Osteocyte (in vitro differentiated cells): ENCODE measurements at regions not wholly inside any gene's neighbourhood (a gene's known extent, or its start where the extent isn't known, plus 50 kb on each side); places are given as distances from the start of the nearest gene placed in this dataset.
"Not testable (repeated sequence)": the region's sequence is repeated elsewhere in the genome, so short reads cannot be mapped to it uniquely, and the experiment has no call there.

Source experiments
- DNase-seq: peaks from one replicate; pipeline ENCODE4 v3.0.0; 2021; ENCODE audit warnings: mixed read lengths; ENCODE audit not compliant: unreplicated experiment; ENCODE audit errors: extremely low spot score
- H3K27ac Mint-ChIP-seq: one replicate; pipeline ENCODE4 v1.8.0; 2021; ENCODE audit warnings: mild to moderate bottlenecking, mixed read lengths; ENCODE audit not compliant: unreplicated experiment
- H3K27me3 Mint-ChIP-seq: one replicate; pipeline ENCODE4 v1.8.0; 2021; ENCODE audit warnings: mixed read lengths; ENCODE audit not compliant: unreplicated experiment
- H3K36me3 Mint-ChIP-seq: one replicate; pipeline ENCODE4 v1.8.0; 2021; ENCODE audit warnings: mixed read lengths; ENCODE audit not compliant: unreplicated experiment
- H3K4me1 Mint-ChIP-seq: one replicate; pipeline ENCODE4 v1.8.0; 2021; ENCODE audit warnings: mixed read lengths; ENCODE audit not compliant: unreplicated experiment
- H3K4me3 Mint-ChIP-seq: one replicate; pipeline ENCODE4 v1.8.0; 2021; ENCODE audit warnings: mild to moderate bottlenecking, moderate library complexity, mixed read lengths; ENCODE audit not compliant: unreplicated experiment
- H3K9me3 Mint-ChIP-seq: one replicate; pipeline ENCODE4 v1.8.0; 2021; ENCODE audit warnings: mixed read lengths; ENCODE audit not compliant: unreplicated experiment
- CTCF ChIP-seq: fragments of 200-600 bp; sonication (generic); IDR thresholded peaks from 2 replicates; pipeline ENCODE4 v1.5.0; 2021; ENCODE audit warnings: antibody characterized with exemption, mild to moderate bottlenecking, moderate library complexity

GRCh38 chr6:67496191-67496590 is 1138.9 kb upstream of the ADGRB3 start:
- no peak overlapping the region for H3K4me3 Mint-ChIP-seq
- no peaks in the 10 kb centered on the region for H3K36me3 Mint-ChIP-seq
- no peaks in the 10 kb centered on the region for H3K27me3 Mint-ChIP-seq
- DNase-seq: no peak
- peaks cover 4% of the 10 kb centered on the region for H3K4me1 Mint-ChIP-seq
- no peak for TF ChIP-seq CTCF
- peaks cover 14% of the 10 kb centered on the region for H3K9me3 Mint-ChIP-seq
- no peak overlapping the region for H3K27ac Mint-ChIP-seq

GRCh38 chr6:67493682-67494081 is 1141.4 kb upstream of the ADGRB3 start:
- no peak overlapping the region for H3K4me3 Mint-ChIP-seq
- no peak for TF ChIP-seq CTCF

DNA sequence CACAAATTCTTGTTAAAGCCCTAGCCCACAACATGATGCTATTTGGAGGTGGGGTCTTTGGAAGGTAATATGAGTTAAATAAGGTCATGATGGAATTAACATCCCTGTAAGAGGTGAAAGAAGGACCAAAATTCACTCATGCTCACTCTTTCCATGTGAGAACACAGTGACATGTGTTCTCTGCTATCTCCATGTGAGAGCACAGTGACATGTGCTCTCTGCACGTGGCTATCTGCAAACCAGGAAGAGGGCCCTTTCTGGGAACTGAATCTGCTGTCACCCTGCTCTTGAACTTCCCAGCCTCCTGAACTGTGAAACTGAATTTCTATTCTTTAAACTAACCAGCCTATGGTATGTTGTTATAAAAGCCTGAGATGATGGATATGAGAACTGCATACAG is 1159.4 kb upstream of the ADGRB3 start:
- no peak overlapping the region for H3K4me3 Mint-ChIP-seq
- H3K27ac Mint-ChIP-seq: no peak overlapping the region
- H3K27me3 Mint-ChIP-seq: no peaks in the 10 kb centered on the region
- H3K36me3 Mint-ChIP-seq: no peaks in the 10 kb centered on the region
- TF ChIP-seq CTCF: no peak
- DNase-seq: no peak
- peaks cover 3% of the 10 kb centered on the region for H3K9me3 Mint-ChIP-seq
- H3K4me1 Mint-ChIP-seq: no peaks in the 10 kb centered on the region

More at GRCh38 chr6:67493682-67494081, 1141.4 kb upstream of the ADGRB3 start:
- Mint-ChIP-seq H3K36me3 (peaks cover 4% of the 10 kb centered on the region), H3K9me3 (peaks cover 24% of the 10 kb centered on the region), H3K27me3 (no peaks in the 10 kb centered on the region), H3K27ac (no peak overlapping the region), H3K4me1 (peaks cover 4% of the 10 kb centered on the region)
- DNase-seq: no peak

DNA sequence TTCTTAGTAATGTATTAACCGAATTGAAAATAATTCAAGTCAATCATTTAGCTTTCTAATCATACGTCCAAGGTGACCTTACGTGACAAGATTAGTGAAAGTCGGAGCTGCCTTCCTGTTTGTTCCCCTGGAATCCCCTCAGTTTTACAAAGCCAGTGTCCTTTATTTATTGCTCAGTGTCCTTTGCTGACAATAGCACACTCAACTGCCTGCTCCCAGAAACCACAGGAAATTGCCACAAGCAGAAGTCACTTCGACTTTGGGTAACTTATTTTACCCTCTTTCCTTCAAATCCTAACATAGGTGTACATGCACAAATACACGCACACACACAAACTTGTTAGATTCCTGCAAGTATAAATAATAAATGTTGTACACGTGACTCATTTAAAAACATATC is 1167.7 kb upstream of the ADGRB3 start:
- no peak for DNase-seq
- Mint-ChIP-seq H3K4me3 (no peak overlapping the region), H3K27me3 (no peaks in the 10 kb centered on the region), H3K36me3 (no peaks in the 10 kb centered on the region), H3K9me3 (no peaks in the 10 kb centered on the region), H3K4me1 (no peaks in the 10 kb centered on the region), H3K27ac (no peak overlapping the region)
- TF ChIP-seq CTCF: no peak

GRCh38 chr6:67462725-67463124 is 1172.4 kb upstream of the ADGRB3 start:
- not testable (repeated sequence) for H3K4me3 Mint-ChIP-seq, H3K36me3 Mint-ChIP-seq, H3K4me1 Mint-ChIP-seq, H3K27me3 Mint-ChIP-seq, DNase-seq, H3K27ac Mint-ChIP-seq
- peaks cover 19% of the 10 kb centered on the region for H3K9me3 Mint-ChIP-seq

- no peak overlapping the region for H3K4me3 Mint-ChIP-seq
- H3K9me3 Mint-ChIP-seq: peaks cover 30% of the 10 kb centered on the region
- TF ChIP-seq CTCF: no peak
- H3K27me3 Mint-ChIP-seq: no peaks in the 10 kb centered on the region
- DNase-seq: no peak
- H3K27ac Mint-ChIP-seq: no peak overlapping the region
- H3K4me1 Mint-ChIP-seq: no peaks in the 10 kb centered on the region
- H3K36me3 Mint-ChIP-seq: peaks cover 6% of the 10 kb centered on the region
Measured at GRCh38 chr6:67459556-67459955, 1175.5 kb upstream of the ADGRB3 start.
